ENCODE measurements at regions not wholly inside any gene's neighbourhood (a gene's known extent, or its start where the extent isn't known, plus 50 kb on each side); places are given as distances from the start of the nearest gene placed in this dataset.

DNA sequence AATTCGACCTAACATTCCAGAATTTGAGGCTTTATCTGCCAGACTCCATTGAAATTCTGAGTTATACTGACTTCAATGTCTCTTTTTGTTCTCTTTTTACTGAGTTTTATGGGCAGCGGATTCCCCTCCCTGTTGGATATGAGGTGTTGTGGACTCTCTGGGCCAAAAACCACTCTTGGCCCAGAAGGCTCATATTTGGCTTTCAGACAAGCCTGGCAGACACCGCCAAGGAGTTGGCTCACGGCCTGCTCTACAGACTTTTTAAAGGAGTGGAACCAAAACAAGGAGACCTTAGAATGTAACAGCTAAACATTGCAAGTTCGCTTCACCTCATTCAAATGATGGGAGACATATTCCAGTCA, 206.4 kb upstream of the NCKAP5 start:
- DNase-seq = no peak

DNA sequence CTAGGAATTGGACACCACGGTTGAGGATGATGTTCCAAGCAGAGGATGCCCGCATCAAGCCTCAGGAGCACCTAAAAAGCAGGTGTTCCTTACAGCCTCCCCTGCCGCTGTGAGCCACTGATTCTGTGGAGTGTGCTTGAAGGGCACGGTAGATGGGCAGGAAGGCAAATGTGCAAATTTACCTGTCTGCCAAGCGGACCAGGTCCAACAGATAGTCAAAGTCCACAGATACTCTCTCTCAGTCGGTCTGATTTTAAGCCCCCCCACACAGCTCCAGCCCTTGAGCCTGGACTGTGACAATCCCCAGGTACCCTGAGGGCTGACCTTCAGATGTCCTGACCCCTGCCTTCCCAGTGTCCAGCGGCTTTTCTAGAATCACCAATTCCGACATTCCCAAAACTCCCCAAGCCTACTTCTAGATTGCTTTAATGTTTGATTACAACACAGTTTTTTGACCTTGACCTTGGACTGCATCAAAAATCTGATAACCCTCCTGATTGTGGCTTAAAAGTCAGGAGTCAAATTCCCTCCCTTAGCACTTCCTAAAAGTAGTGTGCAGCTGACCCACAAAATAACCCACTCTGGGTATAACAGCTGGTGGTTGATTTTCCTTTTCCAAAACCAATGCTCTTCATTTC, 208.8 kb upstream of the NCKAP5 start:
- DNase-seq = no peak

DNA sequence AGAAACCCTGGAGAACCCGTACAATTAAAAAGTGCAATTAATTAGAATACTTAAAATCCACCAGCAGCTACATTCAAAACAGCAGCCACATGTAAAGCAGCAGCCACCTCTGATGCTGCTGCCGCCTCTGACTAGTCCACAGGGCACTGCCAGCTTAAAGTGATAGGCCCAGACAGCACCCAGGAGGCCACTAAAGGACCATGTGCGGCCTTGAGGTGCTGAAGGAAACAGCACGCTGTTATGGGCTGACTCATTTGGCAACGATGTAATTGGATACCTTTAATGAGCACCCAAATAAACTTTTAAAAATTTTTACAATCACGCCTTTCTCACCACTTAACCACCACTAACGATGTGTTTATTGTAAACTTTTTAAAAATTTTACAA, 209.3 kb upstream of the NCKAP5 start:
- no peak for DNase-seq

DNA sequence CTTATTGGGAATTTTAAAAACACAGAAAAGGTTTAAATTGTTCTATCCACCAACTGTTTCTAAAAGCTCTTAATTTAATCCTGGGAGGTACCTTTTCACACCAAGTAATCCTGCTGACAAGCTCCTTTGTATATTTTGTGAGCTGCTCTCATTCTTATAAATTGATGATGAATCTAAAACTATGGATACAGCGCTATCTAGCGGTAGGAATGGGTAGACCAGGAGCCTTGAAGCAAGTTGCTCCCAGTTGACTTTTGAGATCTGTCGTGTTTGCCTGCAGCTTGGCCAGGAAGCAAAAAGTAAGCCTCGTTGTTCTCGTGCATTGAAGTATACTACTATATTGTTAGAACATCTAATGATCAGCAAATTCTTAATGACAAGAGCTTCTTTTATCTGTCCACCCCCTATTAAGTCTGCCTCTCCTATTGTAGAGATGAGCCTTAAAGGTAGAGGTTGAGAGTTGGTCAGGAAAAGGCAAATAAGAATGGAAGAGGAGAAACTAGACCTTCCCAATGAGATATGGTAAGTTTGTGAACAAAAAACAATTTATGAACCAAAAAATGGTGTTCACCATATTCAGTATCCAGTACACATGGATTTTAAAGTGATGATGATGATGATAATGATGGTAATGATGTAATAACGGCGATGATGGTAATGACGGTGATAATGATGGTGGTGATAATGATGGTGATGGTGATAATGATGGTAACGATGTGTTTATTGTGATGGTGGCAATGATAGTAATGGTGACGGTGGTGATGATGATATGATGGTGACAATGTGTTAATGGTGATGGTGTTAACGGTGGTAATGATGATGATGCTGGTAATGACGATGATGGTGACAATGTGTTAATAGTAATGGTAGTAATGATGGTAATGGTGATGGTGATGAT, 212.1 kb upstream of the NCKAP5 start:
- no peak for DNase-seq

DNA sequence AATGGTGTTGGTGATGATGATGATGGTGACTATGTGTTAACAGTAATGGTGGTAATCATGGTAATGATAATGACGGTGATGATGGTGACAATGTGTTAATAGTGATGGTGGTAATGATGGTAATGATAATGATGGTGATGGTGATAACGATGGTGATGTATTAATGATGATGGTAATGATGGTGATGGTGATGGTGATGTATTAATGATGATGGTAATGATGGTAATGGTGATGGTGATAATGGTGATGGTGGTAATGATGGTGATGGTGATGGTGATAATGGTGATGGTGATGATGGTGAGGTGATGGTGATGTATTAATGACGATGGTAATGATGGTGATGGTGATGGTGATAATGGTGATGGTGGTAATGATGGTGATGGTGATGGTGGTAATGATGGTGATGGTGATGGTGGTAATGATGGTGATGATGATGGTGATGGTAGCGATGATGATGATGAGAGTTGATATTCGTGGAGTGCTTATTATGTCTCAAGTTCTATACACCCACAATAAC, 212.8 kb upstream of the NCKAP5 start:
- DNase-seq = no peak

DNA sequence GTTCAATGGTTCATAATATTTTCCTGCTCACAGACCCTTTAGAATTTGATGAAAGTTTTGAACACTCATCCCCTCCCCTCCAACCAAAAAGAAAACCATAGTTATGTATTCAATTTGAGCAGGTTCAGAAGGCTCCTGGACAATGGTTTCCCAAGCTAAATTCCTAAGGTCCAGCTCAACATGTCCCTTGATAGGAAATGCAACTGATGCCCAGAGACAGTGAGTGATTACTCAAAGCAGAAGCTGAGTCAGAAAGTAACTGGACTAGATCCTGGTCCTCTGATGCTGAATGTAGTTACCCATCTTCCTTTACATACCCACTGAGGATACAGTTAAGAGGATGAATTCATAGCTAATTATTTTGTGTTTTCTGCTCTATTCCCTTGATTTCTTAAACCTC, 218.9 kb upstream of the NCKAP5 start:
- no peak for DNase-seq

DNA sequence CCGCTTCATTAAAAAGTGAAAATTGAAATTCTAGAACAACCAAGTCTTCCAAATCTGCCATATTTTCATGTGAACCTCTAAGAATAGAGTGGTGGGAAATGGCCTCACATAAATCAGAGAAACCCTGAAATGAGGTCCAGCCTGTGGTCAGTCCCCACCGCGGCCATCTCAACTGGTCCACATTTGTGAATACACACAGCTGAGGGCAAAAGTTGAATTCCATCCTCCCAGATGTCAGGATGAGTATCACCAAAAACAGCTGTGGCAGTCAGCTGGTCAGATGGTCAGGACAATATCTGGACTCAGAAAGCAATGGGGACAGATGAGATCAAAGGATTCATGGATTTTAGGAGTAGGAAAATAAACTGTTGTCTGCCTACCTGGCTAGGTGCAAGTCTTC, 219.4 kb upstream of the NCKAP5 start:
- no peak for DNase-seq

DNA sequence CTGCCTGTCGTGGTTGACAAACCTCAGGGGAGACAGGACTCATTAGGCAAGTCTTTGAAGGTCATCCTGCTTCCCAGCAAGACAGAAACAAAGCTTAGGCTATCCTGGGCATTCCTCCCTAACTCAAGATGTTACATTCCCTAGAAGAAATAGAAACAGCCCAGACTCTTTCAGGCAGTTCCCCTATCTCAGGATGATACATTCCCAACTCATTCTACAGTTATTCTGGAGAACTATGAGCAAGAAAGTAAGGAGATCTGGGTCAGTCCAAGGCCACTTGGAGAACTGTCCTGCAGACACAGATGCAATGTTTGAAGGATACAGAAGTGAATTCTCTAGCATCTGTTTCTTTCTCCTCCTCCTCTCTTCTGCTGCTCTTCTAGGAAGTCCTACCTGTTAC, 220.1 kb upstream of the NCKAP5 start:
- DNase-seq = no peak

DNA sequence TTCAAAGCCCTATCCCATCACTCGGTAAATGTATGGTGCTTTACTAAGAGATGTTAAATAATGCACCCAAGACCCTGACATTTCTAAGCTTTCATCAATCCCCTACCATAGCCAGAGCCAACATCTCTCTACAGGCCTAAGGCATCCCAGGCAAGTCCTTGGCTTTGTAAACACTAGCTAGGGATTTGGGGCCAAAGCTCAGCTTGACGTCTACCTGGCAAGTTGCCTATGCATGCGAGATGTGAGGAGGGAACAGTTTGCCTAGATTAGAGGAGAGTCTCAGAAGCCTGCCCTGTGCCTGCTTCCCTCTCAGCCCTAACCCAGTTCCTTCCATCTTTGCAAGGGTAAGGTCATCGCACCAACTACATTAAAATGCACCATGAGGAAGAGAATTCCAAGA, 221.5 kb upstream of the NCKAP5 start:
- no peak for DNase-seq

DNA sequence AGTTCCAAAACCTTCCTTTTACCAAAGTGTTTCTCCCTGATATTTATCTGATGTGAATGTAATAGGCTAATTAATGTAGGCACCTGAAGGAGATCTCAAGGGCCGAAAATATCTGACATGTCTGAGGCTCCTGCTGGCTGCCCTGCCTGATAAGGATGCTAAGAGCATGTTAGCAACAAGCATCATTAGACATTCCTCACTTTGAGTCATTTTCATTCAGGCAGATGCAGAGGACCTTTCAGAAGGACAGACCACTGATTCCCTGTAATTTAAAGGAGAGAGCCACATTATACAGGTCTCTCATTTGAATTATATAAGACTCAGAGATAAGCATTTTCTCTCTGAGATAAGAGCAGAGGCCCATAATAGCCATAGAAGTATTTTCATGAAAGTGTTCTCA, 222.4 kb upstream of the NCKAP5 start:
- DNase-seq = no peak

DNA sequence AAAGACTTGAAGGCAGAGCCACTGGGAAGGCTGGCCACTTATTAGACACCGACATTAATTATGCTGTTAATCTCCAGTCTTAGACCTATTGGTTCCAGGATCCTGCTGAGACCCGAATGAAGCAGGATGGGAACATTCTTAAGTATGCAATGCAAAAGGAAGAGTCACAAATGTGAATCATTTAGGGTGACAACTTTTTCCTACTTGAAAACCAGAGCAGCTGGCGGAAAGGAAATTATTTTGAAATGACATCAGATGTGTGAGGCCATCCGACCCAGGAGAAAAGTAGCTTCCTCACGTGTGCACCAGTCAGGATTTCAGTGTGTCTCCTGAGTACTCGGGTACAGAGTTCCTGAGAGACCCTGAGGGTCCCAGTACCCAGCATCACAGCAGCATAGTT, 222.9 kb upstream of the NCKAP5 start:
- no peak for DNase-seq

DNA sequence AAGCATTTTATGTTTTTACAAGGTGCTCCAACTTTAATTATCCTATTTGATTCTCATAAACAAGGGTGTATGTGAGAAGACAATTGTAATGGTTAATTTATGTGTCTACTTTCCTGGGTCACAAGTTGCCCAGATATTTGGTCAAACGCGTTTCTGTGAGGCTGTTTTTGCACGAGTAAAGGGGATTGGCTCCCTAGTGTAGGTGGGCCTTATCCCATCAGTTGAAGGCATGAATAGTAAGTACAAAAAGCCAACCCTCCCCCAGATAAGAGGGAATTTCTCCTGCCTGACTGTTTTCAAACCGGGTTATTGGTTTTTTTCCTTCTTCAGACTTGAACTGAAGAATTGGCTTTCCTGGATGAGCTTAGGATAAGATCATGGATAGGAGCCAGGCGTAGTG, 224.0 kb upstream of the NCKAP5 start:
- DNase-seq = no peak

DNA sequence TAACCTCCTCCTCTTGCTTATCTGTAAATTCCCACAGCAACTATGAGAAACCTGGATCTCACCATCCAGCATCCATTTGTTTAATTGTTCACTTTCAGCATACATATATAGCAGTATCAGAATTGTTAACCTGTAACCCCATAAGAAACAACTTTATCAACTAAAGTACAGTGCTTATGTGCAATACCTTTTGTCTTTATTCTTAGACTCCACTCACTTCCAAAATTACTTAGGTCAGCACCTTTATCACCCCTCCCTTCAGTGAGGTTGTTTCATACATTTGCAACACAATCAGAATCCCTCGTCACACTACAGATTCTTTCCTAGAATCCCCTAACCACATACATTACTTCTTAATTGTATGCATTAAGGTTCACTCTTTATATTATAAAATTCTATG, 225.9 kb upstream of the NCKAP5 start:
- no peak for DNase-seq

DNA sequence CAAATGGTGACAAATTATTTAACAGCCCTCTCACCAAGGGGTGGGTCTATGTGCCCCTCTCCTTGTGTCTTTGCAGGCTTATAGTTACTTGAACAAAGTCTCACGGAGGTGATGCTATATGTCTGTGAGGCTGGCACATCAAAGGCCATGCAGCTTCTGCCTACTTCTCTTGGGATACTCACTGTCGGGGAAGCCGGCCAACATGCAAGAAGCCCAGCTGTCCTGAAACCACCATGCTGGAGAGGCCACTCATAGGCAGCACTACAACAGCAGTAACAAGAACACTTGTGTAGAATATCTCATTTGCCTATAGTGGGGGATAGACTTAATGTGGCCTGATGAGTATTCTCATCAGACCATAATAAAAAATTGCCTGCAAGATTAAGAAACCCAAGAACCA, 233.7 kb upstream of the NCKAP5 start:
- DNase-seq = no peak

DNA sequence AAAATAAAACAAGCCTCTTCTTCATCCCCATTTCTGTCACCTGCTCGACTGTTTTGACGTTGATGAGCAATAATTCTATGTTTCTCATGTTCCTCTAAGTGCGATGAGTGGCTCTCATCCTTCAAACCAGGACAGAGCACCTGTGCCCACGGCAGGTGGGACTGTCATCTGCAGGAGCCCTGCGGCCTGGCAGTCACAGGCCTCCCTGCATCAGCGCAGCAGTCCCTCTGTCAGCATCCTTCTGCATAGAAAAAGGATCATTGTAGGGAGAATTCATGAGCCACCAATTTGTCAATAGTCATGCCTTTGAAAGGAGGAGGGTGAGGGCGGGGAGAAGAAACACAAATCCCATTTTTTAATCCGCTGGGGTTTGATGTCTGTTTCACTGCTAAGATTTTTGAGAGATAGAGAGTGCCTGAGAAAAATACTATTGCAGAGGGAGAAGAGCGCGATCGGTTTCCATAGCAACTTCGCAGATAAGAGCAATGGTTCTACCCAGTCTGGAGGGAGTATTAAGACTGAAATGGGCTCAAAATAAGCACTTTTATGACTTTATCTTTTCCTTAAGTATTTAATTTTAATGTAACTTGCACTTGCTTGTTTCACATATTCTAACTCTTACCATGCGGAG, 234.3 kb upstream of the NCKAP5 start:
- DNase-seq = no peak

DNA sequence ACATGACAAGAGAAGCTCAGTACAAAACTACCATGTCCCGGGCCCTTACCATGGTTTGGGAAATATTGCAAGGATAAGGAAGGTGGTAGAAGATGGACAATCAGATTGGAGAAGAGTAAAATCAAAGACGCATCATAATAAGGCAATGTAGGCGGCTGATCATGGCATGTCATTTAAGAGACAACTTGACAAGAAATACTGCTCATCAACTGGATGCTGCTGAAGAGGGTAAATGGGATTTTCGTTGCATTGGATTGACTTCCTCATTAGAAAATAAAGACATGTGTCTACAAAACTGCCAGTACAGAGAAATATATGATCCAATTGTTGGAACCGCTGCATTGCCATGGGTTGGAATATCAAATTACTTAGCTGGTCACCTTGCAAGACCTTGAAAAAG, 238.3 kb upstream of the NCKAP5 start:
- no peak for DNase-seq

DNA sequence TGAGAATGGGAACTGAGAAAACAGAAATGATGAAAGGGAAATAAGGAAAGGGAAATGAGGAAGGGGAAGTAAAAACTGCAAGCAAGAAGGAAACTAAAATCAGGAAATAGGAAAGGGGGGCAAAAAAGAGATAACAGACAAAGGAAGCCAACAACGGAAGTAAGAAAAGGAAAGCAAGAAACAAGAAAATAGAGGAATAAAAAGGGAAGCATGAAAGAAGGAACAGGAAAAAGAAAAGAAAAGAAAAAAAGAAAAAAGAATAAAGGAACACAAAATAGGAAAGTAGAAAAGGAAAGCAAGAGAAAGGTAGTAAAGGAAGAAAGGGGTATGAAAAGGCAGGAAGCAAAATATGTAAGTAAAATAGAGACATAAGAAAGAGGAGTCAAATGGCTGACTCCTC, 241.2 kb upstream of the NCKAP5 start:
- no peak for DNase-seq

DNA sequence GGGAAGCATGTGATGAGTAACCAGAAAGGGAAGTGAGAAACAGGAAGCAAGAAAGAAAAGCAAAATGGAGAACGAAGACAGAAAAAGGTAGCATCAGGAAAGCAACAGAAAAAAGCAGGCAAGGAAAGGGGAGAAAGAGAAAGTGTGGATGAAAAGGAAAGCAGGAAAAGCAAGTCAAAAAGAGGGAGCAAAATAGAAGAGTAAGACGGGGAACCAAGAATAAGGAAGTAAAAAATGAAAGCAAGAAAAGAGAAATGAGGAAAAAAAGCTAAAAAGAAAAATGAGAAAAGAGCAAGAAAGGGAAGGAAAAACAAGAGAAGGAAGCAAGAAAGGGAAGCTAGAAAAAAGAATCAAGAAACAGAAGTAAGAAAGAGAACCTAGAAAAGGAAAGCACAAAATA, 242.3 kb upstream of the NCKAP5 start:
- DNase-seq = no peak

DNA sequence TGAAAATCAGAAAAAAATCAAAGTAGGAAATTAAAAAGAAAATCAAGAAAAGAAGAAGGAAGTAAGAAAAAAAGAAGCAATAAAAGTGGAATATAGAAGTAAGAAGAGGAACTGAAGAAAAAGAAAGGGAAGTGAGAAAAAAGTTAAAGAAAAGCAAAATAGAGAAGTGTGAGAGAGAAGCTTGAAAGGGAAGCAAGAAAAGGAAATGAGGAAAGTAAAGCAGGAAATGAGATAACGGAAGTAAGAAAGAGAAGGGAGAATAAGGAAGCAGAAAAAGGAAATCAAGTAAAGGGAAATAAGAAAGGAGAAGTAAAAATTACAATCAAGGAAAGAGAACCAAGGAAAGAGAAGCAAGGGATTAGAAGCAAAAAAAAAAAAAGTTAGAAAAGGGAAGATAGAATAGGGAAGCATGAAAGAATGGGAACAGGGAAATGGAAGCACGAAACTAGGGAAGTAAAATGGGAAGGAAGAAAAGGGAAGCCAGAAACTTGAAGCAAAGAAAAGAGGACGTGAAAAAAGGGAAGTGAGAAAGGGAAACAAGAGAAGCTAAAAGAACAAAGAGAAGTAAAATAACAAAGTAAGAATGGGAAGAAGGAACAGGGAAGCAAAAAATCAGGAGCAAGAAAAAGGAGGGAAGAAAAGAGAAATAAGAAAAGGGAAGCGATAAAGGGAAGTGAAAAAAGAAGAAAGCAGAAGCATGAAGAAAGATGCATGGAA, 243.3 kb upstream of the NCKAP5 start:
- DNase-seq = no peak

DNA sequence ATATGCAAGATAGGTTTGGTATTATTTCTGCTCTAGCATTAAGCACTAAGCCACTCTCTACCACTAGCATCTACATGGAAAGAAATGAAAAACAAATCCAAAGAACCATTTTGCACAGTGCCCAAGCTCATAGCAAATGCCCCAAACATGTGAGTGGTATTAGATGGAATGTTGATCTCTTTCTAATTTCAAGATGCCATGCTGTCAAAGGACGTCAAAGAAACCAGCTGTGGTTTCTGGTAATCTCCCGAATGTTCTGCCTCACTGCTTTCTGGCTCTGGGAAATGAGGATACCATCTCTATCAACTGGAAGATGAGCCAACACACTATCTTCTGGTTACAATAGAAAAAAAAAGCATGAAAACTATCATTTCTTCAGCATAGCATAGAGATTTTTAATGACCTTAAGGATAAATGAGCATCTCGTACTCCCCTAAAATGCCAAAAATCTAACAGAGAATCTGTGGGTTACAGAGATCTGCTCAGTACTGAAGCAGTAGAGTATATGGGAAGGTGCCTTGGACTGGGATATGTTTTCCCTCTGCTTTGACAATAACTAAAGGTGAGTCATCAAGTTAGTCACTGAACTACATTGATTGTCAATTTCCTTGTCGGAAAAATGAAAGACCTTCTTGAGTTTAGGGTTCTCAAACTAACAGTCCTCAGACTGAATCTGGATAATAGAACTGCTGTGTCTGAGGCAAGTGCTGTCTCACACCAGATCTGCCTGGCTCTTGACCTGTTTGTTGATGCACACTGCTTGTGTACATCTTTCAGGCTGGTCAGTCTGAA, 244.8 kb upstream of the NCKAP5 start:
- DNase-seq = no peak

DNA sequence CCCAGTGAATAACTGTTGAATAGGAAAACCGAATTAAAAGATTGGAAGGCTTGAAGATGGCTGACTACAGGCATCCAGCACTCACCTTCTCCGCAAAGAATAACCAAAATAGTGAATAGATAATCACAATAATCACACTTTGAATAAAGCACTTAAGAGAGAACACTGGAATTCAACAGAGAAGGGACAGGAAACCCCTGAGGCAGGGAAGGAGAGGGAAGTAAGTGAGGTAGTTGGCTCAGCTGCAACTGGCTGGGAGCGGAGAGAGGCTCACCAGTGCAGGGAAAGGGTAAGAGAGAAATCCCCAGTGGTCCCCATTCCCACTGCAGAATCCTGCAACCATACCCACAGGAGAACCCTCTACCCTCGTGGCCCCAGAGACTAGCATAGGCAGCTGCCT, 246.6 kb upstream of the NCKAP5 start:
- no peak for DNase-seq

DNA sequence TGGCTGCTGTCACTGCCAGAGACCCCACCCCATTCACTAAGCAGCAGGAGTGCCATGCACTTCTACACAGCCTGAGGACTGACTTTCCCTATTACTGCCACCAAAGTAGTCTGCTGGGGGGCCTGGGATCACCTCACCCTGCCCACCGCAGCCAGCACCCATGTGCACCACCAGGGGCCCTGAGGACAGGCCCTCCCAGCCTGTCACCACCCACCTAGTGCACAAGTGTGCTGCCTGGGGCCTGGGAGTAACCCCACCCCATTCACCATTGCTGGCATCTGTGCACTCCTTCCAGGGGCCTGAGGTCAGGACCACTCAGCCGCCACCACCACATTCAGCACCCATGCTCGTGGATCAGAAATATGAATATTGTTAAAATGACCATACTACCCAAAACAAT, 247.8 kb upstream of the NCKAP5 start:
- DNase-seq = no peak
